NCI-H774 (cell line): ENCODE measurements at regions not wholly inside any gene's neighbourhood (a gene's known extent, or its start where the extent isn't known, plus 50 kb on each side); places are given as distances from the start of the nearest gene placed in this dataset.
"Not testable (repeated sequence)": the region's sequence is repeated elsewhere in the genome, so short reads cannot be mapped to it uniquely, and the experiment has no call there.

Experiments used
- DNase-seq: peaks from one replicate; lab custom pipeline; 2025; lab: John Stamatoyannopoulos, UW

DNA sequence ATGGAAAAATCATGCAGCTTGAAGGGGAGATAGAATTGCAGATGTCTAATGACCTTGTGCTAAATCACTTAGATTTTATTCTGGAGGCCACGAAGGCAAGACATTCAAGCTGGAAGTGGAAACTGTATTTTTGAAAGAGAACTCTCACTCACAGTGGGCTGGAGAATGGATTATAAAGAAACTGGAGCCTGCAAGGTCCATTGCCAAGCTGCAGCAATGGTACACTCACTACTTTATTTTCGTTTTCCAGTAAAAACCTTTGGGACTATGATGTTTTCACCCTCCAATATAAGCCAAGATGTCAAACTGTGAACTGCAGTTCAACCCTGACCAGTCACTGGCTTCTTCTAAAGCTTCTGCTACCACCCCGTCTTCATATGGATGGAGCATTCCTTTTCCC lies 62.0 kb downstream of the SKIDA1 start:
- DNase-seq = no peak

GRCh38 chr10:21458126-21458871 lies 67.2 kb downstream of the SKIDA1 start:
- DNase-seq = no peak

- no peak for DNase-seq
Measured at GRCh38 chr10:21456160-21456559, 69.3 kb downstream of the SKIDA1 start.

- no peak for DNase-seq
Measured at GRCh38 chr10:21452203-21452602, 73.3 kb downstream of the SKIDA1 start.

DNA sequence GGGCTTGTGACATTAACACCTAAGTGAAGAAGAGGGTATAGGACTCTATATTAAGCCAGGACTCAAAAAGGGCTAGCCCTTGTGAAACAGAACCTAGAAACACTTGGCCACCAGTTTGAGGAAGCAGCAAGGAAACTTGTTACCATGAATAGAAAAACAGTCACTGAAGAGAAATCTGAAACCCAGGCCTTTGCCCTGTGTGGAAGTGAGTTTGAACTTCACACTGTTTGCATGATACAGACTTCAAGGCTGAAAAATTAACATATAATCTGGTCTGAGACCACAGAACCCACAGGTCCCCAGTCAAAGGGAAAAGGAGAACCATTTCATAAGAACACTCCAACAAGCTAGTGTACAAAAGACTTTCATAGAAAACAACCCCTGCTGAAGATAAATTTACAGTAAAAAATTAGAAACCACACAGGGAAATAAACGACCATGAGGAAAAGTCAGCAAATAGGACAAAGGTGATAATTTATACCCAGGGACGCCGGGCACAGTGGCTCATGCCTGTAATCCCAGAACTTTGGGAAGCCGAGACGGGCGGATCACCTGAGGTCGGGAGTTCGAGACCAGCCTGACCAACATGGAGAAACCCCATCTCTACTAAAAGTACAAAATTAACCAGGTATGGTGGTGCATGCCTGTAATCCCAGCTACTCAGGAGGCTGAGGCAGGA lies 76.1 kb downstream of the SKIDA1 start:
- DNase-seq = no peak

DNA sequence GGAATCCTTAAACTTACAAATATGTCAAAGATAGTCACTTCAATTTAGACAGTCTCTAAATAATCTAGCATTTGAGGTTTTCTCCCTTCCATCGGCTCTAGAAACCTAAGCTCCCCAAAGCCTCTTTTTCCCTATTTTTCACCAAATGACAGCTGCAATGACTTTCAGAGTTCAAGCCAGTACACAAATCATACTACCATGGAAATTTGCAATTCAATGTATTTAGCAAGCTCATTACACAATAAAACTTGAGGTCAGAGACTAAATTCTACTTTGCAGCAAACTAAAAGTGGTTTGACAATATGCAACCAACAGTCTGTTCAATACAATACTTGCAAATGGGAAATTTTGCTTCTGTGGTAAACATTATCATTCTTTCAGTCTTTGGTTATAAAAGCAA lies 80.3 kb downstream of the SKIDA1 start:
- no peak for DNase-seq

- DNase-seq = no peak
Measured at GRCh38 chr10:21441625-21442024, 83.9 kb downstream of the SKIDA1 start.

DNA sequence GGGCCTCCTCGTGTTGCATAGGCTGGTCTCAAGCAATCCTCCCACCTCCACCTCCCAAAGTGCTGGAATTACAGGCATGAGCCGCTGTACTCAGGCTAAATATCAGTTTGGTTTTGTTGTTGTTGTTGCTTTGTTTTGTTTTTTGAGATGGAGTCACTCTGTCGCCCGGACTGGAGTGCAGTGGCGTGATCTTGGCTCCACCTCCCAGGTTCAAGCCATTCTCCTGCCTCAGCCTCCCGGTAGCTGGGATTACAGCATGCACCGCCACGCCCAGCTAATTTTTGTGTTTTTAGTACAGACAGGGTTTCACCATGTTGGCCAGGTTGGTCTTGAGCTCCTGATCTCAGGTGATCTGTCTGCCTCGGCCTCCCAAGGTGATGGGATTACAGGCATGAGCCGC lies 86.6 kb downstream of the SKIDA1 start:
- DNase-seq = not testable (repeated sequence)

- no peak for DNase-seq
Measured at GRCh38 chr10:21437770-21438382, 87.6 kb downstream of the SKIDA1 start.

GRCh38 chr10:21432266-21432665 lies 93.2 kb downstream of the SKIDA1 start:
- DNase-seq = no peak

- no peak for DNase-seq
Measured at GRCh38 chr10:21431799-21432198, 93.7 kb downstream of the SKIDA1 start.

DNA sequence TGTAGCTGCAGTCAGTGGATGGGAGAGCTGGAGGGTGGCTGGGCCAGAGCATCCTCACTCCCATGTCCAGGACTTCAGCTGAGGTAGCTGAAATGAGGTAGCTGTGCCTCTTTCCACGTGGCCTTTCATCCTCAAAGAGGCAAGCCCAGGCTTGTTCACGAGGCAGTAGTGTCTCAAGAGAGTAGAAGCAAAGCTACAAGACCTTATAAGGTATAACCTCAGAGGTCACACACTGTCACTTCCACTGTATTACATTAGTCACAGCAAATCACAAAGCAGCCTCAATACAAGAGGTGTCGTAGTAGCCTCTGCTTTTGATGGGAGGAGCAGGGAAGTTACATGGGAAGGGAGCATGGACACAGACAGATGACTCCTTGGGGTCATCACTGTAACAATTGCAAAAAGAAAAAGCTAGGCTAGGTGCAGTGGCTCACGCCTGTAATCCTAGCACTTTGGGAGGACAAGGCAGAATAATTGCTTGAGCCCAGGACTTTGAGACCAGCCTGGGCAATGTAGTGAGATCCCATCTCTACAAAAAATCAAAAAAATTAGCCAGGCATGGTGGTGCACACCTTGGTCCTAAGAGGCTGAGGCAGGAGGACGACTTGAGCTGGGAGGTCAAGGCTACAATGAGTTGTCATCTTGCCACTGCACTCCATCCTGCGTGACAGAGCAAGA lies 97.5 kb downstream of the SKIDA1 start:
- no peak for DNase-seq

GRCh38 chr10:21424459-21424861 lies 101.0 kb downstream of the SKIDA1 start:
- no peak for DNase-seq

- no peak for DNase-seq
Measured at GRCh38 chr10:21423850-21424249, 101.6 kb downstream of the SKIDA1 start.

GRCh38 chr10:21423338-21423737 lies 102.1 kb downstream of the SKIDA1 start:
- no peak for DNase-seq

- no peak for DNase-seq
Measured at GRCh38 chr10:21421794-21422193, 103.7 kb downstream of the SKIDA1 start.

- no peak for DNase-seq
Measured at GRCh38 chr10:21421016-21421415, 104.5 kb downstream of the SKIDA1 start.

DNA sequence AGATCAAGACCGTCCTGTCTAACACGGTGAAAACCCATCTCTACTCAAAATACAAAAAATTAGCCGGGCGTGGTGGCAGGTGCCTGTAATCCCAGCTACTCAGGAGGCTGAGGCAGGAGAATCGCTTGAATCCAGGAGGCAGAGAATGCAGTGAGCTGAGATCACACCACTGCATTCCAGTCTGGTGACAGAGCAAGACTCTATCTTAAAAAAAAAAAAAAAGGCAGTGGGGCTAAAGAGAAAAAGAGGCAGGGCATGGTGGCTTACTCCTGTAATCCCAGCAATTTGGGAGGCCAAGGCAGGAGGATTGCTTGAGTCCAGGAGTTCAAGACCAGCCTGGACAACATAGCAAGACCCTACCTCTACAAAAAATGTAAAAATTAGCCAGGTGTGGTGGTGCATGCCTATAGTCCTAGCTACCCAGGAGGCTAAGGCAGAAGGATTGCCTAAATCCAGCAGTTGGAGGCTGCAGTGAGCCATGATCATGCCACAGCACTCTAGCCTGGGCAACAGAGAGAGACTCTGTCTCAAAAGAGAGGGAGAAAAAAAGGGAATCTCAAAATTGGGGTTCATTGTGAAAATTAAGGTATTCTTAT lies 106.4 kb downstream of the SKIDA1 start:
- not testable (repeated sequence) for DNase-seq

DNA sequence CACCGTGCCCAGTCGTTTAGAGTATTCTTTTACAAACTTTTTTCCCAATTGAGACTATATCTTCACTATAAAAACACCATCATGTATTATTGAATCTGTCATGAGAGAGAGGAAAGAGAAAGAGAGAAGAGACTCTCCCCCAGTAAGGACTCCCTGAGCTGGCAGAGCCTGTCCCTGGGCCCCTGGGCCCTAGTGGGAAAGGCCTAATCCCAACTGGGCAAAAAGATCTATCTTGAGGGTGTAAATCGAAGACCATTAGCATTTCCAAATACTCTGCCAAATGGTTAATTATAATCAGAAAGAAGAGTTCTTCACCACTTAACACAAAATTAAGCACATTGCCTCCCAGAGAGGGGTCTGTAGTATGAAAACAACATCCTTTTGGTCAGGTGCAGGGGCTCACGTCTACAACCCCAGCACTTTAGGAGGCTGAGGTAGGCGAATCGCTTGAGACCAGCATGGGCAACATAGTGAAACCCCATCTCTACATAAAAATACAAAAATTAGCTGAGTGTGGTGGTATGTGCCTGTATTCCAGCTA lies 108.2 kb downstream of the SKIDA1 start:
- DNase-seq = no peak

- no peak for DNase-seq
Measured at GRCh38 chr10:21413680-21414079, 111.8 kb downstream of the SKIDA1 start.

DNA sequence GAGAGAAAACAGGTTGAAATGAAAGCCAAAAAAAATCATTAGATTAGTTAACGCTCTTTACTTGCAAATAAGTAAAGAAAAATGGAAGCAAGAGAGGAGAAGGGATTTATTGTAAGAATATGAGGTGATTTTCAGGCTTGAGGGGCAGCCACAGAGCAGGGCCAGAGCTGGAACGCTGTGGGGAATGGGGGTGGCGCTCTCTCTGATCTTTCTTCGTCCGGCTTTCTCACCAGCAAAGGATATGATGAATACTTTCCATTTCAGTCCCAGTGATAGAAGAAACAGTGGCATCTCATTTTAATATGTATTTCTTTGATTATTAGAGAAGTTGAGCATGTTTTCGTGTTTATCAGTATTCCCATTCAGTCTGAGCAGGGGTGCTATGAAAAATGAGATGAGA lies 112.2 kb downstream of the SKIDA1 start:
- no peak for DNase-seq

DNA sequence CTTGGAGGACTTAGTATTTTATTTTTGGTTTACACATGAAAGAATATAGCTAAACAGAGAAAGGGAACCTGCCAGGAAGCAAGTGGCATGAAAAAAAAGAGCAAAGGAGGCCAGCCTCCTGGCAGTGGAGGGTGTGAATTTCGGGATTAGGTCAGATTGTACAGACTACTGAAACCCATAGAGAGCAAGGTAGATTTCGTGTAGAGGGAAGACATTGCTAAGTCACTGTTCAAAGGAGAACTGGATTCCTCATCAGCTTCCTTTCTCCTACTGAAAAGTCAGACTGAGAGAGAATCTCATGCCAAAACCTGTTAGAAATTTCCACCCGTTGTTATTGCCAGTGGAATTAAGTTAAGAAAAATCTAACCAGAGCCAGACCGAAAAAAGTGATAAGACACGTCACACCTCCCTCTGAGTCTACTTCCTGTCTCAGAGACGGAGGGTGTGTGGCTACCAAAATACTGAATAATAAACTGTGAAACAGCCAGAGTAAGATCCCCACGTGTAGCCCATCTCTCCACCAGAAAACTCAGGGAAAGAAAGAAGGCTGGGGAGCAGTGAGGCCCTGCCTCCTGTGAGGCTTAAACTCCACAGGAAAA lies 118.8 kb downstream of the SKIDA1 start:
- DNase-seq = no peak
